ENCODE measurements at regions not wholly inside any gene's neighbourhood (a gene's known extent, or its start where the extent isn't known, plus 50 kb on each side); places are given as distances from the start of the nearest gene placed in this dataset.
"Not testable (repeated sequence)": the region's sequence is repeated elsewhere in the genome, so short reads cannot be mapped to it uniquely, and the experiment has no call there.

DNA sequence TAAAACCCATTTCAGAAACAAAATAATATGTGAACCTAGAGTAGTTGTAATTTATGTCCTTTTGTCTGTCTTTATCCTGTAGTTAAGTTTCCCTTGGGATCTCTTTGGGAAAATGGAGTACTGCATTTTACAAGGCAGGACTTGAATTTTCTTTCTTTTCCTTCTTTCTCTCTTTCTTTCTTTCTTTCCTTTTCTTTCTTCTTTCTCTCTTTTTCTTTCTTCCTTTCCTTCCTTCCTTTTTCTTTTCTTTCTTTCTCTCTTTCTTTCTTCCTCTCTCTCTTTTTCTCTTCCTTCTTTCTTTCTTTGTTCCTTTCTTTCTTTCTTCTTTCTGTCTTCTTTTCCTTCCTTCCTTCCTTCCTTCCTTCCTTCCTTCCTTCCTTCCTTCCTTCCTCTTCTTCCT, 126.6 kb upstream of the NOTCH2NLA start:
- not testable (repeated sequence) for DNase-seq (ENCODE audit: low read depth); H3K4me3 ChIP-seq (ENCODE audit: low read depth, low read length)

DNA sequence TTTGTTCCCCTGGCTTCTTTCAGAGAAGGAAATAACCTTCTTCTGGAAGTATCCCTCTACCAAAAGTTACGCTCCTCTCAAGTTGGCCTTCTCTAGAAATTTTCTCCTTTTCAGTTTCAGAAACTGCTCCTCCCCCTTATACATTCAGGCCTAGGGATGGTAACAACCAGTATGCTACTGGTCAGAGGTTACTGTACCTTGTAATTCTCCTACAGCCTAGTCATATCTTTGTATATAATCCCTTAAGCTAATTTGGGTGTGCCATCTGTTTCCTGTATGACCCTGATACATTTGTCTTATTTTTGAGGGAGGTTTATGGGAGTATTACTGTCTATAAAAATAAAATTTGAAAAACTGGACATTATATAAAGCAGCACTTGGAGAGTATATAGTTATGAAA, 98.0 kb upstream of the NOTCH2NLA start:
- H3K4me3 ChIP-seq (ENCODE audit: low read depth, low read length); DNase-seq (ENCODE audit: low read depth): not testable (repeated sequence)

DNA sequence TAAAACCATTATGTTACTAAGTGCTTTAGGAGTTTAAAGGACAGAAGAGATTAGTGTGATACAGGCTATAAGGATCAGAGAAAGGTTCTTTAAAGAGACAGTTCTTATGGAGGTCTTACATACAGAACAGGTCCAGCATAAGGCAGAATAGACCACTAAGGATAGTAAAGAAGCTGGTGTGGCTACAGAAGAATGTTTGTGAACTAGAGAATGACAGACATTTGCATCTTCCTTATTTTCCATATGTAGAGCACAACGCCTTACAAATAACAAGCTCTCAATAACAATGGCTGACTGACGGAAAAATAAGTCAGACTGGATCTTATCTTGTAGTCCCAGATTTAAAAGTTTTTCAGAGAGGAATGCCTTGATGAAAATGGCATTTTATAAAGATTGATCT, 95.6 kb upstream of the NOTCH2NLA start:
- not testable (repeated sequence) for H3K4me3 ChIP-seq (ENCODE audit: low read depth, low read length); DNase-seq (ENCODE audit: low read depth)

DNA sequence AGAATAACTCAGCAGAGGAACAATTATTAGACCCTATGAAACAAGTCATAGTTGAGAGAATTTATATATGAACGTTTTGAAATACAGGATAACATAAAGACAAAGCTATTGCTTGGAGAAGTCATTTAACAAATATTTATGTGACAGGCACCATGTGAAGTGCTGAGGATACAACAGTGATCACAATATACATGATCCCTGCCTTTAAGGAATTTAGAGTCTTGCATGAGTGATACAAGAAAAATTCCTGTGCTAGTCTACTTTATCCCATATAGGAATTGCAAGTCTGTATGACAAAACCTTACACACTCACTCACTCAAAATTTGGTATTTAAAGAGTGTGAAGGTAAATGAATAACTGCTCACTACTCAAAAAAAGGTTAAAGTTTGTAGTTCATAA, 94.5 kb upstream of the NOTCH2NLA start:
- DNase-seq (ENCODE audit: low read depth), result not testable (repeated sequence)

DNA sequence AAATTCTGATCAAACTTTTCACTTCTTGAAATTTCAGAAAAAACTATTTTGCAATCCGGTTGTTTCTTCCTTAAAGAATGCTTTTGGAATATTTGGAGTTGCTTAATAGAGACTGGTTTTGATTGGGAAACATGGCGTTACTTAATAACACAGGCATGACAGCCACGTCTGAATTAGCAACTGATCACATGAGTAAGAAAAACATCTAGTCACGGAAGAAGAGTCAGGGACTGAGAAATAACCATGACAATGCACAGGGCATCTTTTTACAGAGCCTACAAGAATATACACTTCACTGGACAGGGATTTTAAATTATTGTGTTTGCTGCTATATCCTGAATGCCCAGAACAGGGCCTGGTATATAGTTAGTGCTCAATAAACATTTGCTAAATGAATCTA, 94.1 kb upstream of the NOTCH2NLA start:
- not testable (repeated sequence) for H3K4me3 ChIP-seq (ENCODE audit: low read depth, low read length); DNase-seq (ENCODE audit: low read depth)

More for the DNA sequence above, 94.5 kb upstream of the NOTCH2NLA start:
- H3K4me3 ChIP-seq (ENCODE audit: low read depth, low read length), result not testable (repeated sequence)

DNA sequence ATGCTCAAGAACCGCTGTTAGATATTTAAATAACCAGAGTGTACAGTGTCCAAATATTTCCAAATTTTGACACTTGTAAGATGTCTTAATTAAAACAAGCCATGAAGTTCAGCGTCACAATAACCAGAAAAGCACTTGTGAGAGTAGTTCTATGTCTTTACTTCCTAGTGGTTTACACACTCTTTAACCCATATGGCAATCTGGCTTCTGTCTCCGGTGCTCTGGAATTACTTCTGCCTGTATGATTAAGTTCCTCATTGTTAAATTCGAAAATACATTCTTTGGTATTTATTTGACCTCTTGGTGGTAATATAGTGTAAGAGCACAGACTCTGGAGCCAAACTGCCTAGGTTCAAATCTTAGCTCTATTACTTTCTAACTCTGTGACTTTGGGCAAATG, 89.9 kb upstream of the NOTCH2NLA start:
- H3K4me3 ChIP-seq (ENCODE audit: low read depth, low read length); DNase-seq (ENCODE audit: low read depth): not testable (repeated sequence)

DNA sequence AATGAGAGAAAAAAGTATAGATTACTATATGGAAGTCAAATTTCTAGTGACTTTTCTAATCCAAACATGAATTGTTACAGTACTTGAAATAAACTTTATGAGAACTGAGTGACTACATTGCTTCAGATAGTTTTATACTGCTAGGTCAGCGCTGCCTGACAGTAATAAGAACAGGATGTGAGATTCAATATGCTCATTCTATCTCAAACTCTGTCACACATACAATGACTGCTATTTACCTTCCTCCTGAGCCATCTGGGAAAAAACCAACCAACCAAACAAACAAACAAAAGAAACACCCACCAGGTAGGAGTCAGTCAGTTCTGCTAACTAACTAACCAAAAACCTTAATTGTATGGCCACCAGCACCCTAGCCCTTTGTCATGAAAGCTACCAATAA, 89.0 kb upstream of the NOTCH2NLA start:
- H3K4me3 ChIP-seq (ENCODE audit: low read depth, low read length); DNase-seq (ENCODE audit: low read depth): not testable (repeated sequence)

DNA sequence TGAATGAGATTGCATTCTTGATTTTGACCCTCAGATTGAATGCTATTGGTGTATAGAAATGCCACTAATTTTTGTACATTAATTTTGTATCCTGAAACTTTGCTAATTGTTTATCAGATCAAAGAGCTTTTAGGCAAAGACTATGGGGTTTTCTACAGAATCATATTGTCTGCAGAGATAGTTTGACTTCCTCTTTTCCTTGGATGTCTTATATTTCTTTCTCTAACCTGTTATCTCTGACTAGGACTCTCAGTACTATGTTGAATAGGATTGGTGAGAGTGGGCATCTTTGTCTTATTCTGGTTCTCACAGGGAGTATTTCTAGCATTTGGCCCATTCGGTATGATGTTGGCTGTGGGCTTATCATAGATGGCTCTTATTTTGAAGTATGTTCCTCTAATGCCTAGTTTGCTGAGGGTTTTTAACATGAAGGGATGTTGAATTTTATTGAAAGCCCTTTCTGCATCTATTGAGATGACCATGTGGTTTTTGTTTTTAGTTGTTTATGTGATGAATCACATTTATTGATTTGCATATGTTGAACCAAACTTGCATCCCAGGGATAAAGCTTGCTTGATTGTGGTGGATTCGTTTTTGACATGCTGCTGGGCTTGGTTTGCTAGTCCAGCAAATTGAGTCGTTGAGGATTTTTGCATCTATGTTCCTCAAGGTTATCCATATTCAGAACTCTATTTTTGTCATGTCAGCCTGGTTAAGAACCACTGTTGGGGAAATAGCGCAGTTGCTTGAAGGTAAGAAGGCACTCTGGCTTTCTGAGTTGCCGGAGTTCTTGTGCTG, 85.8 kb upstream of the NOTCH2NLA start:
- DNase-seq (ENCODE audit: low read depth); H3K4me3 ChIP-seq (ENCODE audit: low read depth, low read length): not testable (repeated sequence)

DNA sequence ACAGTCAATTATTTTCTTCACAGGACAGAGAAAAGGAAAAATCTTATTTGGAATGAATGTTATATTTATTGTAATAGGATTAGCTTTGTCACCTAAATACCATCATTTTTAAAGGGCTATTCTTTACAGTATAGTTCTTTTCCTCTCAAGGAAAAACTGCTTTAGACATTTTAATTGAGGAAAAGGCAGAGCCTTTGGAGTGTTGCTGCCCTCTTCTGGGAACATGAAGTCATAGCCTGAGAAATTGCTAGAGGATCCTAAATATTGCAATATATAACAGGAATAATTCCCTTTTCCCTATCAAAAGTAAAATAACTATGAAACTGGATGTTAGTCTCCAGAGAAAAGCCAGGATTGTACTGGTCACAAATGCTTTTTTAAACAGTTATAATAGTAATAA, 81.8 kb upstream of the NOTCH2NLA start:
- not testable (repeated sequence) for H3K4me3 ChIP-seq (ENCODE audit: low read depth, low read length); DNase-seq (ENCODE audit: low read depth)

DNA sequence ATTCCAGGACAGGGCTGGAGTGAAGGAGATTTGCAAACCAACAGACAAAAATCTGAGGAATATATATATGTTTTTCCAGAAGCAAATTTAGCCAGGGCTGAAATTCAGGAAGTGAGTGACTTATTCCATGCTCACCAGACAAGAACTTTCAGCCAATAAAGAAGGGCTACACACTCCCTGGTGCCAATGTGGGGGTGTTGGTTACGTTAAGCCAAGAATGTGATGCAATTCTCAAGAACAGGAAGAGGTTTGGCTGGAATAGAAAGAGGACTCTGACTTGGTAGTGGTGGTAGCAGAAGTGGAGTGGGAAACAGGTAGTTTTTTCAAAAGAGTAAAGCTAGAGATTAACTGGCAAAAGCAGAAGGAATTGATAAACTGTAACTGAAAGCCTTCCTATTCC, 80.6 kb upstream of the NOTCH2NLA start:
- DNase-seq (ENCODE audit: low read depth), result not testable (repeated sequence)

DNA sequence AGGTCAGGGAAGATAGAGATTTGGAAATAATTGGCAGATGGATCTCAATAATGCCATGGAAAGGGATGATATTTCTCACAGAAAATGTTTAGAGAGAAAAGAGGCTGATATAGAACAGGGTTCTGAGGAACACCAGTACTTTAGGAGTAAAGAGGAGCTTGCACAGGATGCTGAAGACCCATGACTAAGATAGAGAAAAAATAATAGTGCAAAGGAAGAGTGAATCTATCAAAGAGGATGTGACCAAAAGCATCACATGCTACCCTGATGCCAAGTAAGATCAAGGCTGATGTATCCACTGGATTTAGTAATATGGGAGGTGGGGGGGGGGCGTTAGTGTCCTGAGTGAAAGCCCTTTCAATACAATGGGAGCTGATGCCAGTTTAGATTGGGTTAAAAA, 80.1 kb upstream of the NOTCH2NLA start:
- not testable (repeated sequence) for DNase-seq (ENCODE audit: low read depth); H3K4me3 ChIP-seq (ENCODE audit: low read depth, low read length)

More for the DNA sequence above, 80.6 kb upstream of the NOTCH2NLA start:
- not testable (repeated sequence) for H3K4me3 ChIP-seq (ENCODE audit: low read depth, low read length)

DNA sequence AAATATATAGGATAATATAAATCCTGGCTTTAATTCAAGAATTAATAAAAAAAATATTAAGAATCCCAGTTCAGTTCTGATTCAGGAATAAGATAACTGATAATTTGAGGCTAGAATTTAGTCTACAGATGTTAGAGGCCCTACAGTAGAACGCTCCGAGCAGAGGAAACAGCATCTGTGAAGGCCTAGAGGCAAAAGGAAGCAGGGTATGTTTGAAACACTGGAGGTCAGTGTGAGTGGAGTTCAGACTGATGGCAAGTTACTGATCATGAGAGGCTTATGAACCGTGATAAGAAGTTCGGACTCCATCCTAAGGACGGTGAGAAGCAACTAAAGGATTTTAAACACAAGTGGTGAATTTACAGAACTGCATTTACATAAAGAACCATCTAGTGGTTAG, 79.3 kb upstream of the NOTCH2NLA start:
- H3K4me3 ChIP-seq (ENCODE audit: low read depth, low read length); DNase-seq (ENCODE audit: low read depth): not testable (repeated sequence)

DNA sequence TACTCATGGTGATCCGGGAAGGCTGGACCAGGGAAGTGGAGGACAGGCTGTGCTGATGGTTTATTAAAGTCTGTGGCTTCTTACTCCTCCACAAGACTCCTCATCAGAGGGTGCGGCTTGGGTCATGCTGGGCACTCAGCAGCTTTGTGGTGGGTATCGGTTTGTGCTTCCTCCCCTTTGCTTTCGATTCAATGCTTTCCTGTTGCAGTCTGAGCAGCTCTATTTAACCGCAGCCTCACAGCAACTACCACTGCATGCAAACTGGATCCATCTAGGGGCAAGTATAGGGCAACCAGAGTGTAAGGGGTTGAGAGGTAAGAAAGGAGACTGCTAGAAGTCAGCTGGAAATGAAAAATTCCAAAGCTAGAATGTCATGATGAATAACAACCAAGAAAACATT, 78.8 kb upstream of the NOTCH2NLA start:
- H3K4me3 ChIP-seq (ENCODE audit: low read depth, low read length); DNase-seq (ENCODE audit: low read depth): not testable (repeated sequence)

DNA sequence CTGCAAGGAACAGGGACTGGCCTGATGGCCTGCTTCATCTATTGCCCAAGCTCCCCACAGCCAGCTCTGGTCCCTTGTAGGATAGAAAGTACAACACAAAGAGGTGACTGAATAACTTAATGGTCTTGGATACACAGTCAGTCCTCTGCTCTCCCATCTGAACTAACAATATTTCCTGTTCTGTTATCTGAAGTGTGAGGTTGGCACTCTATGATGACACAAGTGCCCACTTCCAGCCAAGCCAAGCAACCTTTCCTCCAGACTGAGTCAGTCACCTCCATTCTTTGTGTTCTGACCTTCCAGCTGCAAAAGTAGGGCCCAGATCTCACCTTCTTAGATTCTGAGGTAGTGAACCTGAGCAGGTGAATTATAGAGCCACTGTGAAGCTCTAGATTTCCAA, 77.8 kb upstream of the NOTCH2NLA start:
- not testable (repeated sequence) for H3K4me3 ChIP-seq (ENCODE audit: low read depth, low read length)

DNA sequence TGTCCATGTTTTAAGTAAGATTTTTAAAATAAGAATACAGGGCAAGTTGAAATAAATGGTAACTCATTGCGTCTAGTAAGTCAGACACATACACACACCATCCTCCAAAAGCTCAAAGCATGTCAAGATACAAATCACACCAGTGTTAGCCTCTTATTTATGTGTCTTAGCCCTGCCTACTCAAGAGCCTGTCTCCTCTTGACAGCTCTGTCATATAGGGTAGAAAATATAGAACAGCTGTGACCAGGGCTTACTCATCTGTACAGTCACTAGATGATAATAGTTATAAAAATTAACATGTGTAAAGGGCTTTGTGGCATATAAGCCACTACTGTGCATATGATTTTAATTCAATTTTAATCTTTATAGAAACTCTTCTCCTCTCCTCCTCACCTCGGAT, 76.6 kb upstream of the NOTCH2NLA start:
- not testable (repeated sequence) for DNase-seq (ENCODE audit: low read depth); H3K4me3 ChIP-seq (ENCODE audit: low read depth, low read length)

More for the DNA sequence above, 77.8 kb upstream of the NOTCH2NLA start:
- DNase-seq (ENCODE audit: low read depth), result not testable (repeated sequence)

DNA sequence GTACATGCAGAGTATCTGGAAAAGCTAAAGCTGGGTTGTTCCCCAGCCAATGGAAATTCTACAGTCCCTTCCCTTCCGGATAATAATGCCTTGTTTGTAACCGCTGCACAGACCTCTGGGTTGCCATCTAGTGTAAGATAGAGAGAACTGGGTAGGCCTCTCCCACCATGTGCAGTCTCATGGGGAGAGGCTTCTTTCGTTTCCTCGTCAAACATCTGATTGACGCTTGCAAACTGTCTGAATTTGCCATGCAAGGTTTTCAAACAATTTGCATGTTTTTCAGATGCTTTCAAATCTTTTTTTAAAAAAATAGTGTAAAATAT, 69.7 kb upstream of the NOTCH2NLA start:
- not testable (repeated sequence) for DNase-seq (ENCODE audit: low read depth); H3K4me3 ChIP-seq (ENCODE audit: low read depth, low read length)

DNA sequence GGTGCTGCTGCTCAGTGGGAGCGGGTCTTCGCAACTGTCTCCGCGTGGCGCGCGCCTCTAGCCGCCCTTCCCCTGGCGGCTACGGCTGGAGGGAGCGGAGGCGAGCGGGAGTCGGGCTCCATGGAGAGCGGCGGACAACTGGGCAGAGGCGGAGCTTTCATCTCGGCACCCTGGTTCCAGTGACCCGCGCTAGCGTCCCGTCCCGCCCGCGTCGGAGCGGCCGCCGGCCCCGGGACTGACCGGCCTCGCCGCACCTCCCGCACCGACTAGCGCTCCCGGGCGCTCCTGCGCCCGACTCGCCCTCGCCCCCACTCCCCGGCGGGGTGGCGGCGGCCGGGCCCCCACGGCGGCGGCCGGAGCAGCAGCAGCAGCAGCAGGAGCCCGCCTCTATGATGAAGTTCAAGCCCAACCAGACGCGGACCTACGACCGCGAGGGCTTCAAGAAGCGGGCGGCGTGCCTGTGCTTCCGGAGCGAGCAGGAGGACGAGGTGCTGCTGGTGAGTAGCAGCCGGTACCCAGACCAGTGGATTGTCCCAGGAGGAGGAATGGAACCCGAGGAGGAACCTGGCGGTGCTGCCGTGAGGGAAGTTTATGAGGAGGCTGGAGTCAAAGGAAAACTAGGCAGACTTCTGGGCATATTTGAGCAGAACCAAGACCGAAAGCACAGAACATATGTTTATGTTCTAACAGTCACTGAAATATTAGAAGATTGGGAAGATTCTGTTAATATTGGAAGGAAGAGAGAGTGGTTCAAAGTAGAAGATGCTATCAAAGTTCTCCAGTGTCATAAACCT, 69.2 kb upstream of the NOTCH2NLA start:
- not testable (repeated sequence) for H3K4me3 ChIP-seq (ENCODE audit: low read depth, low read length); DNase-seq (ENCODE audit: low read depth)

DNA sequence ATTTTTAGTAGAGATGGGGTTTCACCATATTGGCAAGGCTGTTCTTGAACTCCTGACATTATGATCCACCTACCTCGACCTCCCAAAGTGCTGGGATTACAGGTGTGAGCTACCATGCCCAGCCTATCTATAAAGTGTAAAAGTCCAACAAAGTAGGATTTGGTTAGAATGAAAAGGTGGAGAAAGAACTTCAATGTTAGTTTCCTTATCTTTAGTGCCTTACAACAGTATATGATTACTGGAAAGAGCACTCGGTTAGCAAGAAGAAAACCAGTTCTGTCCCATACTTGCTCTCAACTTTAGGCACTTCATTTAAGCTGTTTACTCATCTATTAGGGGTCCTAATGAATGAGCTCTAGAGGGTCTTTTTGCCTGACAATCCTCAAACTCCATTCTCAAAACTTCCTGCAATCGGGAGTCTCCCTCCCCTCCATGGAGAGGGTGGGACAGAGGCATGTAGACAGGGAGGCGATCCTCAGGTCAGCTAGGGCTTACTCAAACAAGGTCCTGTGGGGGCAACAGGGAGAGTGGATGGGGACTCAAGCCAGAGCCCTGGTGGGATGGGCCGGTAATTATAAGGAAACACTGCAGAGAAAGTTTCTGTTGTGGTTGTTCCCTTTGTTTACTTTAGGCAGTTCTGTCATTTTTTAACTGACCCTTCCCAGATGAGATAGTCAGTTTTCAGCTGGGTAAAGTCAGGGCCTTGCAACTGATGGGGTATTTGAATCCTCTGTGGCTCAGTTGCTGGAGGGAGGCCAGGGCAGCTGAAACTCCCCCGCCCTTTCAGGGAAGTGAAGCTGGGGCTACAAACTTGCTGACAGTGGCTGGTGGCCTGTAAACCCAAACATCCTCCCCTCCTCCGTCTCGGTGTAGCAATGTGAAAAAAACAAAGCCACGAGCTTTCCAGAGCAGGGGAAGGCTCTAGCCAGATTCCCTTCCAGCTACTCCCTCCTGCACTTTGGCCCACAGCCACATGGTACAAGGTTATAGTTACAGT, 64.4 kb upstream of the NOTCH2NLA start:
- H3K4me3 ChIP-seq (ENCODE audit: low read depth, low read length), result not testable (repeated sequence)

DNA sequence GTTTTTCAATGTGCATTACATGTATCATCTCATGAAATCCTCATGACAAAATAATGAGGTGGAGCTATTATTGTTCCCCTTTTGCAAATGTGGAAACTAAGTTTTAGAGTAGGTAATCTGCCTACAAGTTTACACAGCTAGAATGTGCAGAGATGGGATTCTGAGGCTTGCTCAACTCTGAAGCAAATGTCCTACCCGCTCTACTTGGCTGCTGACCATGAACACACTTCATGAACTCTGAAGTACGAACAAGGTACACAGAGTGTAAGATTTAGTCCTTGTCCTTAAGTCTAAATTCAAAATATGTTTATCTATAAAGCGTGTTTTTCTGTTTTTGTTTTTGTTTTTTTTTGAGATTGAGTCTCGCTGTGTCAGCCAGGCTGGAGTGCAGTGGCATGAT, 63.6 kb upstream of the NOTCH2NLA start:
- not testable (repeated sequence) for H3K4me3 ChIP-seq (ENCODE audit: low read depth, low read length); DNase-seq (ENCODE audit: low read depth)

More for the DNA sequence above, 64.4 kb upstream of the NOTCH2NLA start:
- DNase-seq (ENCODE audit: low read depth), result not testable (repeated sequence)
